Coronary artery (tissue), 2 donors: ENCODE measurements at regions not wholly inside any gene's neighbourhood (a gene's known extent, or its start where the extent isn't known, plus 50 kb on each side); places are given as distances from the start of the nearest gene placed in this dataset.

Source experiments
- DNase-seq: peaks from one replicate; pipeline ENCODE4 v3.0.0-alpha.2; 2017; ENCODE audit warnings: low spot score
- H3K27ac ChIP-seq, 2 donors: fragments of 200-600 bp; sonication (generic); one replicate each; pipeline ENCODE4 v1.5.1; 2016 to 2019
- H3K4me3 ChIP-seq: fragments of 200-600 bp; sonication (generic); 2 replicates; pipeline ENCODE4 v1.5.1; 2016; ENCODE audit warnings: mild to moderate bottlenecking, moderate library complexity
- TF ChIP-seq, protein P1 (sequence below): fragments of 200-600 bp; sonication (generic); IDR thresholded peaks from one replicate; pipeline ENCODE4 v1.5.1; 2019; ENCODE audit warnings: antibody characterized with exemption

GRCh38 chr7:388961-389701, 99.2 kb downstream of the FOXL3 start:
- TF ChIP-seq, protein P1, sequence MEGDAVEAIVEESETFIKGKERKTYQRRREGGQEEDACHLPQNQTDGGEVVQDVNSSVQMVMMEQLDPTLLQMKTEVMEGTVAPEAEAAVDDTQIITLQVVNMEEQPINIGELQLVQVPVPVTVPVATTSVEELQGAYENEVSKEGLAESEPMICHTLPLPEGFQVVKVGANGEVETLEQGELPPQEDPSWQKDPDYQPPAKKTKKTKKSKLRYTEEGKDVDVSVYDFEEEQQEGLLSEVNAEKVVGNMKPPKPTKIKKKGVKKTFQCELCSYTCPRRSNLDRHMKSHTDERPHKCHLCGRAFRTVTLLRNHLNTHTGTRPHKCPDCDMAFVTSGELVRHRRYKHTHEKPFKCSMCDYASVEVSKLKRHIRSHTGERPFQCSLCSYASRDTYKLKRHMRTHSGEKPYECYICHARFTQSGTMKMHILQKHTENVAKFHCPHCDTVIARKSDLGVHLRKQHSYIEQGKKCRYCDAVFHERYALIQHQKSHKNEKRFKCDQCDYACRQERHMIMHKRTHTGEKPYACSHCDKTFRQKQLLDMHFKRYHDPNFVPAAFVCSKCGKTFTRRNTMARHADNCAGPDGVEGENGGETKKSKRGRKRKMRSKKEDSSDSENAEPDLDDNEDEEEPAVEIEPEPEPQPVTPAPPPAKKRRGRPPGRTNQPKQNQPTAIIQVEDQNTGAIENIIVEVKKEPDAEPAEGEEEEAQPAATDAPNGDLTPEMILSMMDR: no peak
- no peak overlapping the region for H3K4me3 ChIP-seq
- H3K27ac ChIP-seq: no peak overlapping the region
- DNase-seq: peak; percentile 59

GRCh38 chr7:389911-390601, 100.1 kb downstream of the FOXL3 start:
- TF ChIP-seq, protein P1: no peak
- no peak overlapping the region for H3K4me3 ChIP-seq
- DNase-seq: peak; percentile 50
- no peak overlapping the region for H3K27ac ChIP-seq

DNA sequence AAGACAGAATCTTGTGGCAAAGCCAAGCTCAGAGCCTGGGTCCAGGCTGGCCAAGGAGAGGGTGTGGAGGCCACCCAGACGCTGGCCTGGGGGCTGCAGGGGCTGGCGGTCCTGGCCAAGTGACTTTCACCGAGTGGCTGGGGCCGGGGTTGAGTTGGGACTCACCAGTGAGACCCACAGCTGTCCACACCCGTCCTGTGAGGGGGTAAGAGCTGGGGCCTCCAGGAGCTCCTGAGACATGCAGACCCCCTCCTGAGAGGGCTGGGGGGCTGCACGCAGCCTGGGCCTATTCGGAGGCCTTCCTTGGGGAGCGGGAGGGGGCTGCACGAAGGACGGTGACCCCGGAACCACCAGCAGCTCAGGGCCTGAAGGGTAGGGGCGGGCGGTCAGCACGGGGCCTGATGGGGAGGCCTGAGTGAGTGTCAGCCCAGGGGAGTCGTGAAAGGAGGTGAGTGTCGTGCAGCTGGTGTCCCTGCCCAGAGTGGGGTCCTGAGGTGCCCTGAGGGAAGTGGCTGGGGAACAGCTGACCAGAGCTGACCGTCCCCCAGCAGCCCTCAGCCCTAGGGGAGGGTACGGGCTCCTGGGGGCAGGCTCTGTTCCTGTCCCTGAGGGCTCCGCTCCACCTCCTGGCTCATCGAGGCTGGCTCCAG, 100.9 kb downstream of the FOXL3 start:
- TF ChIP-seq, protein P1: no peak
- Histone ChIP-seq H3K27ac (no peak overlapping the region), H3K4me3 (no peak overlapping the region)
- DNase-seq: peak; percentile 66

- TF ChIP-seq, protein P1: no peak
- no peak overlapping the region for H3K27ac ChIP-seq
- no peak overlapping the region for H3K4me3 ChIP-seq
- DNase-seq: no peak
Measured at GRCh38 chr7:391411-391951, 101.5 kb downstream of the FOXL3 start.

DNA sequence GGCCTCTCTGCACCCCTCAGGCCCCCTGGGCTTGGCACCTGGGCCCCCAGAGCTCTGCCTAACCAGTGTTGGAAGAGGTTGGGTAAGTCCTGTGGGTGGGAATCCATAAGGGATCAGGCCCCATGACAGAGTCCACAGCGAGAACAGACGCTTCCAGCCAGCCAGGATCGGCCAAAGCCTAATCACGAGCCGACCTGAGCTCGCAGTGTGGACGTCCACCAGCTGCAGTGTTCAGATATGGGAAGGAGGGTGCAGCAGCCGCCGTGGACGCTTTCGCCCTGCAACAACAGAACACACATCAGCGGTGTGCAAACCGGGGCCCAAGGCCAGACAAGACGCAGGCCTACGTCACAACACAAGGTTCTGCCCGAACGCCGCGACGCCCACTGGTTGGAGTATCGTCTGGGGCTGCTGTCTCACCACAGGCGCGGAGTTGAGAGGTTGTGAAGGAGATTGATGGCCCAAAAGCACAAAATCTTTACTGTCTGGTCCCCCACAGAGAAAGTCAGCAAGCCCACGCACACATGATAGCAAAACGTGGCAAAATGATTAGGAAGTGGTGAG, 102.1 kb downstream of the FOXL3 start:
- Histone ChIP-seq H3K4me3 (no peak overlapping the region), H3K27ac (no peak overlapping the region)
- TF ChIP-seq, protein P1: no peak
- DNase-seq: peak; percentile 61

GRCh38 chr7:392822-393221, 102.9 kb downstream of the FOXL3 start:
- H3K27ac ChIP-seq: no peak overlapping the region
- TF ChIP-seq, protein P1: no peak
- H3K4me3 ChIP-seq: no peak overlapping the region
- no peak for DNase-seq
